ENCODE measurements at regions not wholly inside any gene's neighbourhood (a gene's known extent, or its start where the extent isn't known, plus 50 kb on each side); places are given as distances from the start of the nearest gene placed in this dataset.

- ATAC-seq (ENCODE audit: low FRiP score in 2 of 2) (no peak), DNase-seq (no peak)
- Histone ChIP-seq H3K4me3 (no peak overlapping the region), H3K27ac (no peak overlapping the region), H3K4me1 (no peaks in the 10 kb centered on the region), H3K27me3 (no peaks in the 10 kb centered on the region), H3K36me3 (no peaks in the 10 kb centered on the region), H3K9me3 (peaks cover 0 to 5% (median 0%) of the 10 kb centered on the region in 4 donors)
- WGBS, 2 donors, result 60 to 61% methylated on average over 3 of the region's 3 CpGs
- no peak for TF ChIP-seq POLR2AphosphoS5 (IDR thresholded peaks at IDR 0.05)
- TF ChIP-seq CTCF (IDR thresholded peaks at IDR 0.05), result no peak
Measured at GRCh38 chr10:81135851-81136250, 598.1 kb downstream of the SH2D4B start.

GRCh38 chr10:81136261-81136660, 598.6 kb downstream of the SH2D4B start:
- Histone ChIP-seq H3K4me3 (no peak overlapping the region), H3K4me1 (no peaks in the 10 kb centered on the region), H3K36me3 (no peaks in the 10 kb centered on the region), H3K27me3 (no peaks in the 10 kb centered on the region), H3K9me3 (peaks cover 0 to 5% (median 0%) of the 10 kb centered on the region in 4 donors), H3K27ac (no peak overlapping the region)
- TF ChIP-seq EP300 (IDR thresholded peaks at IDR 0.05) (no peak), POLR2A (IDR thresholded peaks at IDR 0.05) (no peak), POLR2AphosphoS5 (IDR thresholded peaks at IDR 0.05) (no peak), CTCF (IDR thresholded peaks at IDR 0.05) (no peak)
- WGBS, 2 donors, result 58 to 67% methylated on average over 2 of the region's 2 CpGs
- ATAC-seq (ENCODE audit: low FRiP score in 2 of 2) (no peak), DNase-seq (no peak)

GRCh38 chr10:81145975-81146374, 608.3 kb downstream of the SH2D4B start:
- no peak for TF ChIP-seq POLR2A (IDR thresholded peaks at IDR 0.05)
- Histone ChIP-seq H3K4me1 (no peaks in the 10 kb centered on the region), H3K36me3 (no peaks in the 10 kb centered on the region), H3K9me3 (no peaks in the 10 kb centered on the region), H3K4me3 (no peak overlapping the region), H3K27ac (no peak overlapping the region), H3K27me3 (no peaks in the 10 kb centered on the region)
- DNase-seq (no peak), ATAC-seq (ENCODE audit: low FRiP score in 2 of 2) (no peak)
- 84 to 92% methylated on average over 8 of the region's 8 CpGs for WGBS, 2 donors

GRCh38 chr10:81146436-81146835, 608.7 kb downstream of the SH2D4B start:
- WGBS, 2 donors, result 83 to 85% methylated on average over 3 of the region's 3 CpGs
- Histone ChIP-seq H3K27ac (no peak overlapping the region), H3K27me3 (no peaks in the 10 kb centered on the region), H3K36me3 (no peaks in the 10 kb centered on the region), H3K9me3 (no peaks in the 10 kb centered on the region), H3K4me1 (no peaks in the 10 kb centered on the region), H3K4me3 (no peak overlapping the region)
- ATAC-seq (ENCODE audit: low FRiP score in 2 of 2), result no peak
- no peak for TF ChIP-seq EP300 (IDR thresholded peaks at IDR 0.05)
- no peak for TF ChIP-seq POLR2AphosphoS5 (IDR thresholded peaks at IDR 0.05)
- no peak for TF ChIP-seq CTCF (IDR thresholded peaks at IDR 0.05)
- no peak for TF ChIP-seq POLR2A (IDR thresholded peaks at IDR 0.05)
- DNase-seq, result no peak

GRCh38 chr10:81152656-81153055, 615.0 kb downstream of the SH2D4B start:
- no peak overlapping the region for H3K27ac ChIP-seq
- TF ChIP-seq POLR2AphosphoS5 (IDR thresholded peaks at IDR 0.05) (no peak), EP300 (IDR thresholded peaks at IDR 0.05) (no peak), CTCF (IDR thresholded peaks at IDR 0.05) (no peak)
- no peak for DNase-seq

More at GRCh38 chr10:81152656-81153055, 615.0 kb downstream of the SH2D4B start:
- Histone ChIP-seq H3K4me1 (no peaks in the 10 kb centered on the region), H3K9me3 (no peaks in the 10 kb centered on the region), H3K27me3 (no peaks in the 10 kb centered on the region), H3K4me3 (no peak overlapping the region), H3K36me3 (no peaks in the 10 kb centered on the region)
- ATAC-seq (ENCODE audit: low FRiP score in 2 of 2), result no peak
